Panc1 (cell line): ENCODE measurements at regions not wholly inside any gene's neighbourhood (a gene's known extent, or its start where the extent isn't known, plus 50 kb on each side); places are given as distances from the start of the nearest gene placed in this dataset.
"Not testable (repeated sequence)": the region's sequence is repeated elsewhere in the genome, so short reads cannot be mapped to it uniquely, and the experiment has no call there.

Experiments
- ATAC-seq: fragments of 200-7000 bp; cut with Tn5 transposase; 2 replicates; pipeline ENCODE4 v1.9.1; 2020; ENCODE audit warnings: mild to moderate bottlenecking, moderate library complexity
- BruUV-seq: library from RNA; stranded (reverse); fragments of 400-500 nt; replicated peaks from 2 replicates; lab custom pipeline; 2021; lab: Mats Ljungman, UMichigan
- CTCF ChIA-PET: fragments of 300-600 bp; sonication (Branson Sonifier 250); formaldehyde crosslinking; loops from one replicate; lab custom pipeline; 2022; ENCODE audit warnings: antibody characterized with exemption; lab: Charles Lee
- POLR2A ChIA-PET: fragments of 300-600 bp; sonication (Branson Sonifier 250); formaldehyde crosslinking; loops from one replicate; lab custom pipeline; 2022; ENCODE audit warnings: antibody characterized with exemption; lab: Charles Lee
- DNase-seq: peaks from one replicate; pipeline ENCODE4 v3.0.0-alpha.2; 2010; ENCODE audit warnings: low read depth, low spot score
- H3K27ac ChIP-seq: 2 replicates; pipeline ENCODE4 v1.5.1; 2011; ENCODE audit warnings: mild to moderate bottlenecking, low read length, inconsistent platforms
- H3K27me3 ChIP-seq: fragments of 200-500 bp; sonication (Bioruptor generic); 2 replicates; pipeline ENCODE4 v1.6.0; 2014; ENCODE audit warnings: low read length, inconsistent platforms; ENCODE audit not compliant: control insufficient read depth, insufficient read depth
- H3K36me3 ChIP-seq: fragments of 200-500 bp; sonication (Bioruptor generic); 2 replicates; pipeline ENCODE4 v1.5.1; 2014; ENCODE audit warnings: inconsistent platforms, mild to moderate bottlenecking, low read length, moderate library complexity; ENCODE audit not compliant: control insufficient read depth, insufficient read depth
- H3K4me1 ChIP-seq: 2 replicates; pipeline ENCODE4 v1.5.1; 2011; ENCODE audit warnings: inconsistent platforms, mild to moderate bottlenecking, low read length, moderate library complexity; ENCODE audit not compliant: control insufficient read depth, insufficient read depth
- H3K4me3 ChIP-seq, 2 experiments: 2 replicates each; pipeline ENCODE4 v1.5.1; 2011 to 2012; ENCODE audit warnings: low read depth in 2 of 2, low read length in 2 of 2, mild to moderate bottlenecking in 2 of 2, inconsistent platforms in 1 of 2, moderate library complexity in 1 of 2
- H3K9me3 ChIP-seq: fragments of 200-500 bp; sonication (Bioruptor generic); 2 replicates; pipeline ENCODE4 v1.5.1; 2014; ENCODE audit warnings: low read depth, mild to moderate bottlenecking, inconsistent platforms, low read length, moderate library complexity; ENCODE audit not compliant: control insufficient read depth, insufficient read depth
- CTCF ChIP-seq: fragments of 450-650 bp; IDR thresholded peaks from 2 replicates; pipeline ENCODE4 v1.5.1; 2017; ENCODE audit warnings: mild to moderate bottlenecking
- POLR2AphosphoS5 ChIP-seq: IDR thresholded peaks from 2 replicates; pipeline ENCODE4 v1.6.1; 2012; ENCODE audit warnings: mild to moderate bottlenecking, low read depth, low read length, moderate library complexity
- REST ChIP-seq, 2 experiments: IDR thresholded peaks; 2 replicates each; pipeline ENCODE4 v1.6.1; 2011 to 2012; ENCODE audit warnings: low read depth in 2 of 2, control low read depth in 1 of 2, low read length in 1 of 2, mild to moderate bottlenecking in 1 of 2, moderate library complexity in 1 of 2; ENCODE audit not compliant: insufficient read depth in 1 of 2
- SIN3A ChIP-seq: IDR thresholded peaks from 2 replicates; pipeline ENCODE4 v1.6.1; 2012; ENCODE audit warnings: low read depth, mild to moderate bottlenecking, low read length, moderate library complexity, borderline replicate concordance; ENCODE audit not compliant: insufficient read depth
- TCF7L2 ChIP-seq: IDR thresholded peaks from 2 replicates; pipeline ENCODE4 v1.6.1; 2011; ENCODE audit warnings: mild to moderate bottlenecking, low read depth, low read length, inconsistent platforms
- in situ Hi-C: cut with HindIII; loops from 2 replicates; pipeline ENCODE4 v1.10.0; 2016; ENCODE audit warnings: low sequenced_read_pairs, low pct_unique_long_range_greater_than_20kb
- intact Hi-C: fragments of 100-400 bp; cut with micrococcal nuclease; formaldehyde crosslinking; loops from one replicate; pipeline ENCODE4 v1.10.0; 2022; ENCODE audit not compliant: unreplicated experiment

GRCh38 chr15:34493001-34493400 is 55.4 kb upstream of the GOLGA8A start:
- TF ChIP-seq SIN3A (no peak), TCF7L2 (no peak), POLR2AphosphoS5 (no peak), CTCF (no peak), REST (IDR thresholded peaks at IDR 0.05; ENCODE audit: insufficient read depth in 1 of 2, low read depth in 2 of 2, low read length in 1 of 2) (no peak)
- no peak for ATAC-seq
- ChIA-PET CTCF (no interaction called here), POLR2A (no interaction called here)
- H3K27ac ChIP-seq = no peak overlapping the region
- peaks cover 12% of the 10 kb centered on the region; the same call in 1 of the 2 replicates for H3K27me3 ChIP-seq
- no peaks in the 10 kb centered on the region for H3K4me1 ChIP-seq
- in situ Hi-C loops = no loop called here
- no peaks in the 10 kb centered on the region for H3K36me3 ChIP-seq
- no TSS peak for BruUV-seq
- intact Hi-C loops = no loop called here
- no peaks in the 10 kb centered on the region for H3K9me3 ChIP-seq
- H3K4me3 ChIP-seq = no peak overlapping the region
- DNase-seq = no peak

GRCh38 chr15:34491488-34491887 is 53.9 kb upstream of the GOLGA8A start:
- BruUV-seq, H3K4me1 ChIP-seq, in situ Hi-C loops, H3K4me3 ChIP-seq, H3K36me3 ChIP-seq, H3K27ac ChIP-seq, H3K9me3 ChIP-seq, intact Hi-C loops, POLR2A ChIA-PET, ATAC-seq, DNase-seq, CTCF ChIA-PET: not testable (repeated sequence)
- peaks cover 11% of the 10 kb centered on the region; the same call in 1 of the 2 replicates for H3K27me3 ChIP-seq

GRCh38 chr15:34490417-34491193 is 53.0 kb upstream of the GOLGA8A start:
- no peak for DNase-seq
- ATAC-seq = no peak
- ChIA-PET CTCF (no interaction called here), POLR2A (no interaction called here)
- H3K36me3 ChIP-seq = no peaks in the 10 kb centered on the region
- in situ Hi-C loops (no loop called here), intact Hi-C loops (no loop called here)
- peaks cover 11% of the 10 kb centered on the region; the same call in 1 of the 2 replicates for H3K27me3 ChIP-seq
- H3K9me3 ChIP-seq = no peaks in the 10 kb centered on the region
- no TSS peak for BruUV-seq
- H3K4me3 ChIP-seq = peak overlapping the region in 1 of 2 experiments; percentile 29; a peak in 2 of 4 replicates
- no peak for TF ChIP-seq CTCF
- TF ChIP-seq SIN3A = no peak
- no peak for TF ChIP-seq TCF7L2
- no peak for TF ChIP-seq POLR2AphosphoS5
- TF ChIP-seq REST (IDR thresholded peaks at IDR 0.05; ENCODE audit: insufficient read depth in 1 of 2, low read depth in 2 of 2, low read length in 1 of 2) = no peak
- no peaks in the 10 kb centered on the region for H3K4me1 ChIP-seq
- no peak overlapping the region for H3K27ac ChIP-seq
